HG02884 (cell line): ENCODE measurements at regions not wholly inside any gene's neighbourhood (a gene's known extent, or its start where the extent isn't known, plus 50 kb on each side); places are given as distances from the start of the nearest gene placed in this dataset.

Experiments used
- ATAC-seq: cut with Tn5 transposase; IDR thresholded peaks from one replicate; pipeline ENCODE4 v1.9.1; 2021; ENCODE audit warnings: mild to moderate bottlenecking, moderate library complexity; ENCODE audit not compliant: unreplicated experiment

DNA sequence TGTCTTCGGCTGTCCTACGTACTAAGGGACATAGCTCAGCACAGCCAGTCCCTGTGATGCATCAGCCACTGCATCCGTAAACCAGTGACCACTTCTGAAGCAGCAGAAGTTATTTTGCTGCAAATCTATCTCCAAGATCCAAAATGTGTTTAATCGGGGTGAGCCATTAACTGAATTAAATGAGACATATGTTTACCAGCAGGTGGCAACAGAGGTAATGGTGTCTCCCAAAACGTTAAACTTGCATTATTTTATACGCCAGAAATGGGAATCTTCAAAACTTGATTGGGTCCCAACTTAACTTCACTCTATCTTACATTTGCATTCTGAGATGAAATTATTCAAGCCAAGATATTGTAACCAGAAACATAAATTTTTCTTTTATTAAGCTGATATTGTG, 75.3 kb upstream of the BOC start:
- no peak for ATAC-seq

DNA sequence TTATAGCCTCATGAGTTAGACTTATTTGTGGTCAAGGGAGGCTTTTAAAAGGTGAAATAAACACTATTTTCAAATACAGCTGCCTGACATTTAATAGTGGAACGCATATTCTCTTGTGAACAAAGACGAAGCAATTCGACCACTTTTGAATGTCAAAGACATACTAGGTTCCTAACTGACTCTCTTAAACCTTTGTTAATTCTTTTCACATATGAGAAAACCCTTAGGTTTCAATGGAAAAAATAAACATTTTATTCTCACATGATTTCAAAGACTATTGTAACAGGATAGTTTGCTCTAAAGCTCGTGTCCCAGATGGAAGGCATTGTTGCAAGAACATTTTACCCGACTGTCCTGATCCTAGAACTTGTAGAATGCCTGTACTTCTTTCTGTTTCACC, 74.8 kb upstream of the BOC start:
- no peak for ATAC-seq

GRCh38 chr3:113138839-113139743, 72.3 kb upstream of the BOC start:
- no peak for ATAC-seq

GRCh38 chr3:113140876-113141275, 70.5 kb upstream of the BOC start:
- ATAC-seq = no peak

- ATAC-seq = no peak
Measured at GRCh38 chr3:113141543-113141942, 69.8 kb upstream of the BOC start.

DNA sequence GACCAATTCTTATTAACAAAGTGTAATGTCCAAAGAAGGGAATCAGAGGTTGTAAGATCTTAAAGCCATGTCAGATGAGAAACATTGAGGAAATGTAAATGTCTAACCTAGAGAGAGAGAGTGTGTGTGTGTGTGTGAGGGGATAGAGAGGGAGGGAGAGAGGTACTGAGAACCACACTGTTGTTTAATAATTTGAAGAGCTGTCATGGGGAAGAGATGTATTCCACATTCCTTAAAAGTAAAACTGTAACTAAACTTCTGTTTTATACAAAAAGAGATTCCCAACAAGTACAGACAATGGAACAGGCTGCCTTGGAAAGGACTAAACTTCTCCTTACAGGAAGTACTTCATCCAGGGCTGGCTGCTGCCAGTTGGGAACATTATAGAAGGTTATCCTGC, 68.9 kb upstream of the BOC start:
- ATAC-seq = no peak

DNA sequence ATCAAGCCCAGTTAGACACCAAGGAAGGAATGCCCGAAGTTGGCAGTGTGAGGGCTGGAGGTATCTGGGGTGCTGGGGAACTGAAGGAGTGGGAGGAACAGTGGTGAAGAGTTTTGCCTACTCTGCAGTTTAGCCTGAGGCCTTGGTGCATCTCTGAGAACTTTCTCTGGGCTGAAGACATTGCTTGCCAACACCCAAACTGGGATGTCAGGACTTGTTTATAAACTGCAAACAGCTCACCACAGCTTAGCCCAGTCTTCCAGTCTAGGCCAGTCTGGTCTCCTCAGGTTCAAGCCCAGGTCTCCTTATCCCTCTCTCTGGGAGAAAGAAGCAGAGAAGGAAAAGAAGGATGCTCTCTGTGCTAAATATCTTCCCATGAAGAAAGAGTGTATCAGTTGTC, 68.0 kb upstream of the BOC start:
- ATAC-seq = no peak

GRCh38 chr3:113147681-113148261, 63.6 kb upstream of the BOC start:
- no peak for ATAC-seq

DNA sequence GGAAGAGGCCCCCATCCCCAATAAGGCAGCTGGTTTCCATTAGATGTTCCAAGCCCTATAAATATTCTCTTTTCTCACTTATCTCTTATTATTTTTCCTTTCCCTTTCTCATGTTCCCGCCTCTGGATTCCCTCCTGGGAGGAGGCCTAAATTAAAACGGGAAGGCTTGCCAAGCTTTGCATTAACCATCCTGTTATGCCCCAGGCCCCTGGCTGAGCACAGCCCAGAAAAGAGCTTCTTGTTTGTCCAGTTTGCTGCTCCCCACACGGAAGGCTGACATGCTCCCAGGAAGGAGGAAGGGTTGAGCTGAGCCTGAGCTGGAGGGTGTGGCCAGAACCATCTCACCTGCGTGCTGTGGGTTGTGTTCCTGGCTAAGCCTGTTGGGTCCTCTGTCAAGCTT, 63.1 kb upstream of the BOC start:
- no peak for ATAC-seq

GRCh38 chr3:113150250-113150649, 61.1 kb upstream of the BOC start:
- no peak for ATAC-seq

DNA sequence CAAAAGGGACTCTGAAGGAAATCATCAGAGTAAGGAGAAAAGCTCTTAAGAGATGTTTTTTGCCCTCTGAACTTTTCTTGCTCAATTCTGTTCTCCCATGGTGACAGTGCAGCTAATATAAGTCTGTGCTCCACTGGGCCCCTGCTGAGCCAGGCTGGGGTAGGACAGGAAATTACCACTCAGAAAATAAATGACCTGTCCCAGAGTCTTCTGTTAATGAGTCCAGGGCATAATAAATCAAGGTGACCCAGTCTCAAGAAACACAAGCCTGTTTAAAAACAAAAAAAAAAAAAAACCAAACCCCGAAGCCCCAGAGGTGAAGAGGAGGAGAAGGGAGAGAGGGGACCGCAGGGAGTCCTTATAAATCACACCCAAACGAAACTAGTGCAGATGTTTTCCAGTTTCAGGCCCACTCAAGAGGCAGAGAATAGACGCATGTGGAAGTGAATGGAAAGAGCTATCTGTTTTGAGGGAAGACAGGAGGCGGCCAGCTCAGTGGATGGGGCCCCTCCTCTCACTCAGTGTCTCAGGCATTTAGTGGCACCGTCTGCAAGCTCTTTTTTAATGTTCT, 59.8 kb upstream of the BOC start:
- no peak for ATAC-seq

GRCh38 chr3:113152849-113153248, 58.5 kb upstream of the BOC start:
- no peak for ATAC-seq

GRCh38 chr3:113153499-113154107, 57.8 kb upstream of the BOC start:
- peak; percentile 85 for ATAC-seq

DNA sequence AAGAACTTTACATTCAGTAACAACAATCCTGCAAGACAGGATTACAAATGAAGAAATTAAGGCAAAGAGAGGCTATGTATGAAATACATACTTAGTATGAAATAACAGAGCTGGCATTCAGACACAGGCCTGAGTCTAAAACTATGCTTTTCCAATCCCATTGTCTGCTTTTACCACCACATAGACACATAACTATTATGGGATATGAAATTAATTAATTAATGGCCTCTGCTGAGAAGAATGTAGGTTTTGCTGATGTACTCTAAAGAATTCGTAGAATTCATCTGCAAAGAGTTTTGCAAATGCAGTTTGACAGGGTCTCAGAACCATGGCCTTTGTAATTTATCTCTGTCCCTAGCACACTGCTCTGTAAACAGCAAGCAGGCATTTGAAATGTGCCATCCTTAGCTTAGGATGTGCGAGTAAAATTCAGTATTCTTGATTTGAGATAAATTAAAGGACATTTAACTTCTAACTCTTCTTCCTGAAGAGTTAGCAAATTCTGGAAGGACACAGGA, 54.5 kb upstream of the BOC start:
- no peak for ATAC-seq

DNA sequence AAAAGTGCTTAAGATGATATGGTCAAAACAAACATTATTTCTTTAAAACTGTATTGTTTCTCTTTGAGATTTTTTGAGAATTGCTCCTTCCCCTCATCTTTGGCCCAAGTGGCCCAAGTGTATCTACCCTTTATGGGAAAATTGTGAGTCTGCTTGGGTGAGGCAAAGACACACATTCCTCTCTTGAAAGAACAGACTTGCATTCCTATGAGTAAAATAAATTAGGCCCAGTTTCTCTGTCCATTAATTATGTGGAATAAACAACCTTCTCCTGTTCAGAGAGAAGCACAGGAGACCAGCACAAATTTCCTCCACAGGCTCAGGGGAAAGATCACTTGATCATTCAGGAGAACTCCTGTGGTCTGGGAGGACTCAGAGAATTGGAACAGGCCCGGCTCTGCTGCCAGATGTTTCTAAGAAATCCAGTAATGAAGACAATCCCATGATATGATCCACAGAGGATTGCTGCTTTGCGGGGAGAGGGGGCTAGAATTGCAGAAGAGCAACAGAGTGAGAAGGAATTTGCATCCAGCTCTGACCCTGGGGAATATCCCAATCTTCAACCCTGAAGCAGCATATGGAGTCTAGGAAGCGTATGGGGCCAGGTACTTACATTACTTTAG, 53.8 kb upstream of the BOC start:
- no peak for ATAC-seq

- ATAC-seq = no peak
Measured at GRCh38 chr3:113158171-113158570, 53.2 kb upstream of the BOC start.
